HepG2 (cell line): ENCODE measurements at regions not wholly inside any gene's neighbourhood (a gene's known extent, or its start where the extent isn't known, plus 50 kb on each side); places are given as distances from the start of the nearest gene placed in this dataset.

Experiments
- ATAC-seq: fragments of 200-7000 bp; cut with Tn5 transposase; 3 replicates; pipeline ENCODE4 v1.9.1; 2020; ENCODE audit warnings: mild to moderate bottlenecking, moderate library complexity
- BruUV-seq: library from RNA; stranded (reverse); fragments of 400-500 nt; replicated peaks from 2 replicates; lab custom pipeline; 2021; lab: Mats Ljungman, UMichigan
- CTCF ChIA-PET: fragments of 300-600 bp; formaldehyde crosslinking; extraction: SDS; loops from one replicate; lab custom pipeline; 2021; ENCODE audit warnings: low total read pairs, inconsistent platforms, low intra/inter-chr PET ratio; lab: Yijun Ruan, JAX
- POLR2A ChIA-PET: fragments of 350-600 bp; sonication (Branson Sonifier 250); formaldehyde crosslinking; loops from one replicate; lab custom pipeline; 2020; ENCODE audit warnings: antibody characterized with exemption, inconsistent platforms; lab: Yijun Ruan, JAX
- DNase-seq: peaks from one replicate; pipeline ENCODE4 v3.0.0-alpha.2; 2015; ENCODE audit warnings: low spot score
- FAIRE-seq: peaks from 3 replicates; lab custom pipeline; 2011; peaks lifted over from hg19 to GRCh38; lab: Jason Lieb, UNC
- H2AFZ ChIP-seq: one replicate; pipeline ENCODE4 v1.6.1; 2011; ENCODE audit warnings: low read length, inconsistent platforms
- H3K27ac ChIP-seq: fragments of 300-600 bp; 3 replicates; pipeline ENCODE4 v1.8.0; 2011; ENCODE audit warnings: mixed run types, mild to moderate bottlenecking, mixed read lengths, low read length, inconsistent platforms; ENCODE audit not compliant: insufficient read depth; ENCODE audit errors: extremely low read length
- H3K27me3 ChIP-seq, 2 experiments: fragments of 200-600 bp in 1 of 2; 2 replicates in 1 of 2; 3 replicates in 1 of 2; pipeline versions ENCODE4 v1.6.0 to v1.8.0; 2011; ENCODE audit warnings: low read length in 2 of 2, mild to moderate bottlenecking in 2 of 2, moderate library complexity in 2 of 2, inconsistent platforms in 1 of 2; ENCODE audit not compliant: insufficient read depth in 2 of 2, control insufficient read depth in 1 of 2
- H3K36me3 ChIP-seq, 2 experiments: fragments of 200-600 bp in 1 of 2; replicated peaks in 1 of 2; 2 replicates in 1 of 2; 3 replicates in 1 of 2; pipeline versions ENCODE4 v1.5.1 to v1.8.0; 2011; ENCODE audit warnings: low read length in 2 of 2, inconsistent platforms in 1 of 2; ENCODE audit not compliant: insufficient read depth in 2 of 2, control insufficient read depth in 1 of 2
- H3K4me1 ChIP-seq: 2 replicates; pipeline ENCODE4 v1.5.1; 2012; ENCODE audit warnings: low read length, inconsistent platforms; ENCODE audit not compliant: insufficient read depth
- H3K4me2 ChIP-seq: 2 replicates; pipeline ENCODE4 v1.6.0; 2011; ENCODE audit warnings: low read depth, low read length, inconsistent platforms
- H3K4me3 ChIP-seq, 3 experiments: fragments of 200-600 bp in 1 of 3; sonication (generic), shearing (Covaris generic) in 1 of 3; replicated peaks in 1 of 3; 2 replicates each; pipeline ENCODE4 v1.5.1; 2011 to 2016; ENCODE audit warnings: low read length in 3 of 3, inconsistent platforms in 2 of 3, low read depth in 2 of 3, mild to moderate bottlenecking in 2 of 3, control low read depth in 1 of 3, mixed read lengths in 1 of 3; ENCODE audit not compliant: insufficient read depth in 1 of 3
- H3K79me2 ChIP-seq: one replicate; pipeline ENCODE4 v1.6.1; 2011; ENCODE audit warnings: low read length, inconsistent platforms; ENCODE audit not compliant: insufficient read depth
- H3K9ac ChIP-seq: 2 replicates; pipeline ENCODE4 v1.6.0; 2011; ENCODE audit warnings: mild to moderate bottlenecking, low read depth, low read length, inconsistent platforms; ENCODE audit not compliant: insufficient read depth
- H3K9me3 ChIP-seq: 2 replicates; pipeline ENCODE4 v1.5.1; 2012; ENCODE audit warnings: mild to moderate bottlenecking, low read length
- H4K20me1 ChIP-seq: 2 replicates; pipeline ENCODE4 v1.6.0; 2011; ENCODE audit warnings: inconsistent platforms, mild to moderate bottlenecking, low read length, moderate library complexity; ENCODE audit not compliant: insufficient read depth
- BRD4 ChIP-seq: sonication (generic); formaldehyde crosslinking; IDR thresholded peaks from 2 replicates; pipeline ENCODE4 v1.4.0; 2020; ENCODE audit warnings: missing genetic modification reagents
- DNMT1 ChIP-seq: sonication (generic); formaldehyde crosslinking; IDR thresholded peaks from 2 replicates; pipeline ENCODE4 v1.5.1; 2020; ENCODE audit warnings: mild to moderate bottlenecking, missing genetic modification reagents
- MATR3 ChIP-seq: sonication (generic); formaldehyde crosslinking; IDR thresholded peaks from 2 replicates; pipeline ENCODE4 v1.4.0; 2020; ENCODE audit warnings: missing genetic modification reagents
- MNT ChIP-seq: fragments of 450-650 bp; IDR thresholded peaks from 2 replicates; pipeline ENCODE4 v1.6.1; 2016
- PRMT3 ChIP-seq: sonication (generic); formaldehyde crosslinking; IDR thresholded peaks from 2 replicates; pipeline ENCODE4 v1.8.1; 2022; ENCODE audit warnings: low read depth, mild to moderate bottlenecking, moderate library complexity, missing genetic modification reagents, borderline replicate concordance
- SMC3 ChIP-seq: IDR thresholded peaks from 2 replicates; pipeline ENCODE4 v1.6.1; 2011; ENCODE audit warnings: low read length, improper control_type of control experiment
- SP140L ChIP-seq: sonication (generic); formaldehyde crosslinking; IDR thresholded peaks from 2 replicates; pipeline ENCODE4 v1.4.0; 2020; ENCODE audit warnings: missing genetic modification reagents, borderline replicate concordance
- TCF12 ChIP-seq, 2 experiments: fragments of 450-650 bp in 1 of 2; sonication (generic) in 1 of 2; formaldehyde crosslinking in 1 of 2; IDR thresholded peaks; 2 replicates each; pipeline versions ENCODE4 v1.6.1 to v1.8.0; 2017 to 2022; ENCODE audit warnings: antibody characterized with exemption in 1 of 2, mild to moderate bottlenecking in 1 of 2, missing genetic modification reagents in 1 of 2, moderate library complexity in 1 of 2
- TFE3 ChIP-seq: IDR thresholded peaks from 2 replicates; pipeline ENCODE4 v1.6.1; 2016
- ZKSCAN1 ChIP-seq: fragments of 150-350 bp; IDR thresholded peaks from 2 replicates; pipeline ENCODE4 v1.6.1; 2014; ENCODE audit warnings: low read length
- ZMAT3 ChIP-seq: sonication (generic); formaldehyde crosslinking; conservative IDR thresholded peaks from 2 replicates; pipeline ENCODE4 v1.7.0; 2021; ENCODE audit warnings: missing genetic modification reagents
- ZNF431 ChIP-seq: sonication (generic); formaldehyde crosslinking; IDR thresholded peaks from 2 replicates; pipeline ENCODE4 v1.9.0; 2022; ENCODE audit warnings: missing genetic modification reagents, low read depth, mild to moderate bottlenecking, borderline replicate concordance
- ZNF460 ChIP-seq: sonication (generic); formaldehyde crosslinking; IDR thresholded peaks from 2 replicates; pipeline ENCODE4 v1.5.1; 2020; ENCODE audit warnings: missing genetic modification reagents, mild to moderate bottlenecking, borderline replicate concordance
- ZNF619 ChIP-seq: sonication (generic); formaldehyde crosslinking; IDR thresholded peaks from 2 replicates; pipeline ENCODE4 v1.4.0; 2020; ENCODE audit warnings: mild to moderate bottlenecking, missing genetic modification reagents
- ZNF775 ChIP-seq: sonication (generic); formaldehyde crosslinking; IDR thresholded peaks from 2 replicates; pipeline ENCODE4 v1.4.0; 2020; ENCODE audit warnings: missing genetic modification reagents, mild to moderate bottlenecking, moderate library complexity, borderline replicate concordance
- WGBS: methylation state at CpG from one replicate; pipeline ENCODE4 v1.1.6; 2017; ENCODE audit warnings: low lambda C conversion rate; 5-methylcytosine and 5-hydroxymethylcytosine counted together
- in situ Hi-C: cut with HindIII; loops from 2 replicates; pipeline ENCODE4 v1.10.0; 2017; ENCODE audit warnings: low pct_unique_long_range_greater_than_20kb; ENCODE audit not compliant: extremely low pct_ligation_motif_present
- intact Hi-C: fragments of 100-400 bp; cut with micrococcal nuclease; formaldehyde crosslinking; loops from one replicate; pipeline ENCODE4 v1.10.0; 2022; ENCODE audit not compliant: unreplicated experiment

- H3K4me2 ChIP-seq: no peak overlapping the region
- in situ Hi-C loops: no loop called here
- no peak overlapping the region for H3K4me3 ChIP-seq
- no peaks in the 10 kb centered on the region for H3K36me3 ChIP-seq
- intact Hi-C loops: no loop called here
- no peak for ATAC-seq
- TF ChIP-seq BRD4 (no peak), ZNF460 (CRISPR knock-in tag) (no peak), ZNF431 (no peak), ZNF619 (CRISPR knock-in tag) (no peak), SP140L (CRISPR knock-in tag) (no peak), DNMT1 (CRISPR knock-in tag) (no peak), ZMAT3 (CRISPR knock-in tag) (no peak), ZNF775 (no peak), TCF12 (IDR thresholded peaks at IDR 0.05) (no peak), TCF12 (CRISPR knock-in tag; IDR thresholded peaks at IDR 0.05) (no peak), MNT (no peak), MATR3 (CRISPR knock-in tag) (no peak), PRMT3 (CRISPR knock-in tag) (no peak), ZKSCAN1 (no peak), TFE3 (CRISPR knock-in tag) (no peak), SMC3 (no peak)
- TF ChIP-seq, all 625 proteins: peak for 0
- no peaks in the 10 kb centered on the region for H3K27me3 ChIP-seq
- no peaks in the 10 kb centered on the region for H4K20me1 ChIP-seq
- no peak for FAIRE-seq
- H3K27ac ChIP-seq: no peak overlapping the region
- H3K79me2 ChIP-seq: no peaks in the 10 kb centered on the region
- peaks cover 70% of the 10 kb centered on the region for H3K9me3 ChIP-seq
- no peak for DNase-seq
- ChIA-PET POLR2A (no interaction called here), CTCF (no interaction called here)
- H2AFZ ChIP-seq: no peak overlapping the region
- no peak overlapping the region for H3K9ac ChIP-seq
- no peaks in the 10 kb centered on the region for H3K4me1 ChIP-seq
- WGBS: 3% methylated on average over 4 of the region's 4 CpGs
- no TSS peak for BruUV-seq
Observed at GRCh38 chr4:71872767-71873415, 89.0 kb upstream of the GC start.
